Effector memory CD8-positive, alpha-beta T cell (primary cell): ENCODE measurements at regions not wholly inside any gene's neighbourhood (a gene's known extent, or its start where the extent isn't known, plus 50 kb on each side); places are given as distances from the start of the nearest gene placed in this dataset.

Source experiments
- ATAC-seq: fragments of 150-1000 bp; cut with Tn5 transposase; replicated peaks from 2 replicates; pipeline ENCODE4 v1.10.0; 2021; ENCODE audit warnings: mild to moderate bottlenecking, moderate library complexity
- DNase-seq, 3 experiments: peaks; one replicate each; pipeline ENCODE4 v3.0.0; 2021
- H3K27ac Mint-ChIP-seq, 2 donors: one replicate each; pipeline ENCODE4 v1.8.0; 2022; ENCODE audit warnings: mild to moderate bottlenecking in 2 of 2, mixed read lengths in 2 of 2, moderate library complexity in 2 of 2
- H3K27me3 Mint-ChIP-seq, 2 donors: one replicate each; pipeline ENCODE4 v1.8.0; 2022; ENCODE audit warnings: mixed read lengths in 2 of 2
- H3K36me3 Mint-ChIP-seq: one replicate; pipeline ENCODE4 v1.8.0; 2022; ENCODE audit warnings: mild to moderate bottlenecking, moderate library complexity, mixed read lengths; ENCODE audit not compliant: insufficient read depth
- H3K4me1 Mint-ChIP-seq, 2 donors: one replicate each; pipeline ENCODE4 v1.8.0; 2022; ENCODE audit warnings: low read depth in 2 of 2, mixed read lengths in 2 of 2
- H3K4me3 Mint-ChIP-seq, 2 donors: one replicate each; pipeline ENCODE4 v1.8.0; 2022; ENCODE audit warnings: mild to moderate bottlenecking in 2 of 2, mixed read lengths in 2 of 2, moderate library complexity in 2 of 2
- H3K9me3 Mint-ChIP-seq, 2 donors: one replicate each; pipeline ENCODE4 v1.8.0; 2022; ENCODE audit warnings: mixed read lengths in 2 of 2

- Mint-ChIP-seq H3K27ac (no peak overlapping the region), H3K27me3 (peaks cover 42 to 57% of the 10 kb centered on the region in 2 donors), H3K4me1 (no peaks in the 10 kb centered on the region), H3K4me3 (no peak overlapping the region), H3K9me3 (no peaks in the 10 kb centered on the region), H3K36me3 (no peaks in the 10 kb centered on the region)
- ATAC-seq (no peak), DNase-seq (no peak)
Measured at GRCh38 chr19:30647891-30648720, 275.9 kb downstream of the ZNF536 start.

- no peaks in the 10 kb centered on the region for H3K36me3 Mint-ChIP-seq
Measured at GRCh38 chr19:30646806-30647205, 274.6 kb downstream of the ZNF536 start.

DNA sequence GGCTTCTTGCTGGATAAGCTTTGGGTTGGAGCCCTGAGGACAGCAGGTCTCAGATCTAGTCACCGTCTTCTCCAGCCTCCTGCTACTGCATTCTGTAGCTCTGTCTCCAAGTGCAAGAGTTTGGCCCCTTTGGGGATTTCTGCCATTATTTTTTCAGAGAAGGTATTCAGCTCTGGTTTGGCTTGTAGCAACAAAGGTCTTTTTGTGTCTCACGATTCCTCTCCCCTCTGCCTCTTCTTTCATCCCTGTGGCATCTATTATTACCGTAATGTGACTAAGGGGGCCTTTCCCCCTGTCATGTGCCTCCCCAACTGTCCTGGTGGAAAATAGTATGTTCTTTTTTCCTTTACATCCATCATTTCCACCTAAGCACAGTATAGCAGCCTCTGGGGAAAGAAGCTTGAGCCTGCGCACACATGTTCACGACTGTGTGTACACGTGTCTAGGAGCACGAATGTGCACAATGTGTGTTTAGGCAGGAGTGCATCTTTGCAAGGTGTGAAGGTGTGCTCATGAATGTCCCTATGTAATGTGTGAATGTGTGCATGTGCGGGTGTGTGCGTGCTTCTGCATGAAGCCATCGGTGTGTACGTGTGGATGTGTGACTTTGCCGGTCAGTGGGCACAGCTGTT is 273.9 kb downstream of the ZNF536 start:
- H3K27ac Mint-ChIP-seq = no peak overlapping the region

More at GRCh38 chr19:30646806-30647205, 274.6 kb downstream of the ZNF536 start:
- H3K27ac Mint-ChIP-seq = no peak overlapping the region
- no peak overlapping the region for H3K4me3 Mint-ChIP-seq
- H3K9me3 Mint-ChIP-seq = no peaks in the 10 kb centered on the region
- no peak for ATAC-seq
- DNase-seq = no peak
- H3K4me1 Mint-ChIP-seq = no peaks in the 10 kb centered on the region
- peaks cover 40 to 56% of the 10 kb centered on the region in 2 donors for H3K27me3 Mint-ChIP-seq

DNA sequence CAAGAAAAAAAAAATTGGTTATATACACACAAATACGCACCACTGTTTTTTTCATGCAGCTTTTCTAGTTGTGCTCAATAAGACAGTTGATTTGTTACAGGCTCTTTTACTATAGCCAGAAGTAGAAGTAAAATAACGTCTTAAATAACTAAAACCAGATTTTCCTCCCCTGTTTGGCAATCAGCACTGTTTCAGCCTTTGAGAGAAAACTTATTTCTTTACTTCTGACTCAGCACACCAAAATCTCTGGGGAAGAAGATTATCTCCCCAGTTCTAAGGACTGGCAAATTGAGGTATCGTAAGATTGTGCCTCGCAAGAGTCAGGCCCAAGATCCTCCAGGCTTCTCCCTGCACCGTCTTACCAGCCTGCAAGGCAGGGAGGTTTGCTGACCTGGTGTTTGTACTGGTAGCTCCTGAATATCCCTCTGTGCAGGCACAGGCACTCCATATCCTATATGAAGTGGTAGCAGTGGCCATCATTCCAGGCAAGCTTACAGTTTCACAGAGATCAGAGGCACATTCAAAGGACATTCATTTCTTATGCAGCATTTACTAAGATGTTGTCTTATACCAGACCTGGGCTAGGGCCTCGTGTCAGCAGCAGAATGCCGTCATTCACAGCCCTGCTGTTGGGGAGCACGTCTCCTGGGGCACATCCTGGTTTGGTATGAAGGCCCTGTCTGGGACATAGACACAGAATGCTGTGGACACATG is 268.2 kb downstream of the ZNF536 start:
- H3K27me3 Mint-ChIP-seq = peaks cover 8 to 9% of the 10 kb centered on the region in 2 donors
- H3K9me3 Mint-ChIP-seq = no peaks in the 10 kb centered on the region
- no peaks in the 10 kb centered on the region for H3K4me1 Mint-ChIP-seq
- ATAC-seq = no peak
- H3K4me3 Mint-ChIP-seq = no peak overlapping the region
- no peak overlapping the region for H3K27ac Mint-ChIP-seq
- no peaks in the 10 kb centered on the region for H3K36me3 Mint-ChIP-seq
- DNase-seq = no peak

More for the DNA sequence above, 273.9 kb downstream of the ZNF536 start:
- DNase-seq = no peak
- Mint-ChIP-seq H3K36me3 (no peaks in the 10 kb centered on the region), H3K4me1 (no peaks in the 10 kb centered on the region), H3K9me3 (no peaks in the 10 kb centered on the region), H3K27me3 (peaks cover 40 to 55% of the 10 kb centered on the region in 2 donors), H3K4me3 (no peak overlapping the region)
- no peak for ATAC-seq

DNA sequence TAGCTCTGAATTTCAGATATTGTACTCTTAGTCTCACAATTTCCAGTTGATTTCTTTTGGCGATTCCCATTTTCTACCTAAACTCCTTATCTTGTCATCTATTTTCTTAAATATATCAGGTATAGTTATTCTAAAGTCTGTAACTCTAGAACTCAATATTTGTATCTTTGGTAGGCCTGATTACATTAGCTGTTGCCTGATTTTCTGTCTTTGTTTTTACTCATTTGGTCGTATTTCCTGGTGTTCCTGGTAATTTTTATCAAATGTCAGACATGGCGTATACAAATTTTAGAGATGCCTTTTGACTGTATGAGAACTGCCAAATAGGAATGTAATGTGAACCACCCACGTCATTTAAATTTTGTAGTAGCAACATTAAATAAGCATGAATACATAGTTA is 266.7 kb downstream of the ZNF536 start:
- Mint-ChIP-seq H3K4me1 (no peaks in the 10 kb centered on the region), H3K9me3 (no peaks in the 10 kb centered on the region), H3K27me3 (peaks cover 8 to 9% of the 10 kb centered on the region in 2 donors), H3K4me3 (no peak overlapping the region), H3K36me3 (no peaks in the 10 kb centered on the region), H3K27ac (no peak overlapping the region)
- DNase-seq (no peak), ATAC-seq (no peak)

DNA sequence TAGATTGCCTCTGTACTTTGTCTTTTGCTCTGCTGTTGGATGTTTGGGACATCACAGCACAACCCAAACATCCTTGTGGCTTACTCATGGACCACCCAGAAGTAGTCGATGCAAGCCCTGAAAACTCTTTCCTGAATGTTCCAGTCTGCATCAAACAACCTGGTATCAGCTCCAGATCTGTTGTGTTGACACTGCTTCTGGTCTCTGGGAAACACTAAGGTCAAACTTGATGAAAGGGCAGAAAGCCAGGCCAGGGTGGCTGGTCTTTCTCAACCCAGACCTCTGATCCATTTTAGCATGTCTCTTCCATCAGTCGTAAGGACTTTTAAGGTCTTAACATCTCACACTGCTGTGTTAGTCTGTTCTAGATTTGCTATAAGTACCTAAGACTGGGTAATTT is 265.7 kb downstream of the ZNF536 start:
- no peaks in the 10 kb centered on the region for H3K4me1 Mint-ChIP-seq

DNA sequence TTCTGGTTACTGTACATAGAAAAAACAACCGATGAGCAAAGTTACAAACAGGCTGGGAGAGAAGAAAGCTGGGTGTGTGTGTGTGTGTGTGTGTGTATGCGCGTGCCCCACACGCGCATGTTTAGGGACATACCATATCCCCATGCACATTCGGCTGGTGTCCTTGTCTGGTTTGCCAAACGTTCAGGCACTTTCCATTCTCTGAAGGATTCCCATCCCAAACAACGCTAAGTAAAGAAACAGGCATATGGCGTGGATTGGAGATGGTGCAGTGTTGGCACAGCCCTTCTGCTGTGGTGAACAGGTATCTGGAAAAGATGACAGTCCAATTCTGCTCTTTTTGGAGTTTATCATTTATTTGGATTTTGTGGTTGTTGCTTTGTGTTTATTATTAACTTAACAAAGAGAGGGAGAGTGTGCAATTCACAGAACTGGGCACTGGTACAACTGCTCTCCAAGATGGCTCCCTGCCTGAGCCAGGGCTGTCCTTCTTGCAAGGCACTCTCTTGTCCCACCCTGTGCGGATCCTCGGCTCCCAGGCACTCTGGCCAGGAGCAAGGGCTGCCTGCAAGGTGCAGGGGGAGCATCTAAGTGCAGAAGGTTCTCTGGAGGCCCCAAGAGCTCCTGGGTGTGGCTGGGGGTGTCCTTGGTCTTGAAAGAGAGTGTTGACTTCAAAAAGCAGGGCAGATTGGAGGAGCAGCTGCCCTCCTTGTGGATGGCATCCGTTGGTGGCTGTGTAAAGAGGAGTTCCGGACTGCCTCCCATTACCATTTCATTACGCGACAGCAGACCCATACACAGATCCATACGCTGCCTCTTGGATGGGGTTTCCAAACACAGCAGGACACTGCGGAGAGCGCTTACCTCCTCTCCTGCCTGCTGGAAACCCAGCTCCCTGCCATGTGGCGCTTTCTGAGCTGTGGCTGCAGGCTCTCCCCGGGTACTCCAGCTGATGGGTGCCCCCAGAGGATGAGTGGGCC is 263.1 kb downstream of the ZNF536 start:
- no peak for ATAC-seq
- Mint-ChIP-seq H3K36me3 (peaks cover 2% of the 10 kb centered on the region), H3K27me3 (no peaks in the 10 kb centered on the region), H3K4me1 (no peaks in the 10 kb centered on the region), H3K27ac (no peak overlapping the region), H3K9me3 (no peaks in the 10 kb centered on the region), H3K4me3 (no peak overlapping the region)
- DNase-seq = no peak

More for the DNA sequence above, 265.7 kb downstream of the ZNF536 start:
- DNase-seq (no peak), ATAC-seq (no peak)
- peaks cover 5 to 8% of the 10 kb centered on the region in 2 donors for H3K27me3 Mint-ChIP-seq
- no peak overlapping the region for H3K4me3 Mint-ChIP-seq
- H3K36me3 Mint-ChIP-seq = no peaks in the 10 kb centered on the region
- H3K9me3 Mint-ChIP-seq = no peaks in the 10 kb centered on the region
- H3K27ac Mint-ChIP-seq = no peak overlapping the region

- H3K27me3 Mint-ChIP-seq = no peaks in the 10 kb centered on the region
- DNase-seq (no peak), ATAC-seq (no peak)
- H3K27ac Mint-ChIP-seq = no peak overlapping the region
- H3K4me1 Mint-ChIP-seq = no peaks in the 10 kb centered on the region
- no peak overlapping the region for H3K4me3 Mint-ChIP-seq
- peaks cover 2% of the 10 kb centered on the region for H3K36me3 Mint-ChIP-seq
- H3K9me3 Mint-ChIP-seq = no peaks in the 10 kb centered on the region
Measured at GRCh38 chr19:30634131-30634830, 262.1 kb downstream of the ZNF536 start.

DNA sequence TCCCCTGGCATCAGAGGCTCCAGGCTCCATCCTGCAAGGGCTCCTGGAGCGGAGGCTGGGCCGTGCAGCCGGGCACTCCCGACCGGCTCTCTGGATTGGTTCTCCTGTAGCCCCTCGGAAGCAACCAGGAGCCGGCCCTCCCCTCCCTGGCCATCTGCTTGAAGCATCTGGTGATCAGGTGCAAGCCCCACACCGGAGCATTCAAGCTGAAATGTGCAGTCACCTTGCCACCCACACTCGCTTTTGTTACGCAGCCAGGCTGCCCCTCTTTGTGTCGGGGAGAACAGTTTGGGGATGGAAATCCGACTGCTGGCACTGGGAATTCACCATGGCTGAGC is 258.8 kb downstream of the ZNF536 start:
- no peaks in the 10 kb centered on the region for H3K9me3 Mint-ChIP-seq
- DNase-seq = no peak
- ATAC-seq = no peak
- no peak overlapping the region for H3K27ac Mint-ChIP-seq
- H3K4me3 Mint-ChIP-seq = no peak overlapping the region
- H3K4me1 Mint-ChIP-seq = no peaks in the 10 kb centered on the region
- H3K36me3 Mint-ChIP-seq = peaks cover 2% of the 10 kb centered on the region
- no peaks in the 10 kb centered on the region for H3K27me3 Mint-ChIP-seq

- H3K9me3 Mint-ChIP-seq = no peaks in the 10 kb centered on the region
- H3K27me3 Mint-ChIP-seq = no peaks in the 10 kb centered on the region
- ATAC-seq (no peak), DNase-seq (no peak)
- peaks cover 2% of the 10 kb centered on the region for H3K36me3 Mint-ChIP-seq
- no peak overlapping the region for H3K4me3 Mint-ChIP-seq
- no peaks in the 10 kb centered on the region for H3K4me1 Mint-ChIP-seq
- no peak overlapping the region for H3K27ac Mint-ChIP-seq
Measured at GRCh38 chr19:30630289-30631032, 258.3 kb downstream of the ZNF536 start.

GRCh38 chr19:30629086-30629485 is 256.9 kb downstream of the ZNF536 start:
- H3K4me3 Mint-ChIP-seq = no peak overlapping the region
- H3K27ac Mint-ChIP-seq = no peak overlapping the region
- H3K27me3 Mint-ChIP-seq = no peaks in the 10 kb centered on the region
- no peaks in the 10 kb centered on the region for H3K4me1 Mint-ChIP-seq
- H3K9me3 Mint-ChIP-seq = peaks cover 4 to 6% of the 10 kb centered on the region in 2 donors
- DNase-seq (no peak), ATAC-seq (no peak)
- peaks cover 2% of the 10 kb centered on the region for H3K36me3 Mint-ChIP-seq

DNA sequence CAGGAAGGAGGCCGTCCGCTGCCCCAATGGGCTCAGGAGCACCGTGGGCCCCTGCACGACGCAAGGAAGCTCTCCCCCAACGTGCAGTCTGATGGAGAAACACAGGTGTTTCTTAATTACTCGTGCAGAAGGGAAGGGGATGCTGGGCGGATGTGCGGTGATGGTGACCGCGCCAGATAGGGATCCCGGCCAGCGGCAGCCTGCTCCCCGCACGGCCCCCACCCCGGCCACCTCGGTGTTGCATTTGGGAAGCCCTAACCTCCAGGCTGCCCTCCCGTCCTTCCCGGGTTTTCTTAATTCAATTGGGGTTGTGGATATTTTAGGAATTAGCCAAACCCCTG is 254.4 kb downstream of the ZNF536 start:
- Mint-ChIP-seq H3K4me3 (no peak overlapping the region), H3K36me3 (peaks cover 2% of the 10 kb centered on the region), H3K4me1 (no peaks in the 10 kb centered on the region), H3K9me3 (peaks cover 8 to 17% of the 10 kb centered on the region in 2 donors), H3K27ac (no peak overlapping the region), H3K27me3 (peaks cover 0 to 10% of the 10 kb centered on the region in 2 donors)
- no peak for DNase-seq
- no peak for ATAC-seq
